K562 (cell line): ENCODE measurements at regions not wholly inside any gene's neighbourhood (a gene's known extent, or its start where the extent isn't known, plus 50 kb on each side); places are given as distances from the start of the nearest gene placed in this dataset.

Experiments
- CREM ChIP-seq: IDR thresholded peaks from 2 replicates; pipeline ENCODE4 v1.6.1; 2014; ENCODE audit warnings: antibody characterized with exemption, low read depth
- EP300 ChIP-seq: IDR thresholded peaks from 2 replicates; pipeline ENCODE4 v1.6.1; 2012; ENCODE audit warnings: low read length, improper control_type of control experiment
- FOXA3 ChIP-seq, 2 experiments: fragments of 450-650 bp in 1 of 2; sonication (generic) in 1 of 2; formaldehyde crosslinking; IDR thresholded peaks in 1 of 2; conservative IDR thresholded peaks in 1 of 2; 2 replicates each; pipeline versions ENCODE4 v1.4.0 to v1.8.0; 2020 to 2022; ENCODE audit warnings: mild to moderate bottlenecking in 2 of 2, missing genetic modification reagents in 1 of 2
- HDAC2 ChIP-seq: fragments of 450-650 bp; IDR thresholded peaks from 2 replicates; pipeline ENCODE4 v1.6.1; 2016; ENCODE audit warnings: mild to moderate bottlenecking
- NFIX ChIP-seq: fragments of 250-450 bp; sonication (Bioruptor Pico); IDR thresholded peaks from 2 replicates; pipeline ENCODE4 v1.4.0; 2020; ENCODE audit warnings: low read depth, mild to moderate bottlenecking, moderate library complexity
- SMC3 ChIP-seq: conservative IDR thresholded peaks from 2 replicates; pipeline ENCODE4 v1.6.1; 2011; ENCODE audit warnings: low read depth, low read length, improper control_type of control experiment; ENCODE audit not compliant: insufficient read depth
- ZNF830 ChIP-seq: fragments of 250-450 bp; sonication (Bioruptor Pico); IDR thresholded peaks from 2 replicates; pipeline ENCODE4 v1.5.0; 2021; ENCODE audit warnings: mild to moderate bottlenecking
- TF ChIP-seq, protein P1 (sequence below): fragments of 250-450 bp; sonication (Bioruptor Pico); IDR thresholded peaks from 2 replicates; pipeline ENCODE4 v1.4.0; 2020; ENCODE audit warnings: mild to moderate bottlenecking, moderate library complexity, borderline replicate concordance
- TF ChIP-seq, protein P2 (sequence below), 3 experiments: IDR thresholded peaks in 2 of 3; conservative IDR thresholded peaks in 1 of 3; 2 replicates each; pipeline ENCODE4 v1.5.1; 2011 to 2012; ENCODE audit warnings: low read length in 3 of 3, mild to moderate bottlenecking in 3 of 3, control low read depth in 2 of 3, improper control_type of control experiment in 1 of 3, inconsistent platforms in 1 of 3, low read depth in 1 of 3, mixed read lengths in 1 of 3, moderate library complexity in 1 of 3; ENCODE audit not compliant: insufficient read depth in 2 of 3

DNA sequence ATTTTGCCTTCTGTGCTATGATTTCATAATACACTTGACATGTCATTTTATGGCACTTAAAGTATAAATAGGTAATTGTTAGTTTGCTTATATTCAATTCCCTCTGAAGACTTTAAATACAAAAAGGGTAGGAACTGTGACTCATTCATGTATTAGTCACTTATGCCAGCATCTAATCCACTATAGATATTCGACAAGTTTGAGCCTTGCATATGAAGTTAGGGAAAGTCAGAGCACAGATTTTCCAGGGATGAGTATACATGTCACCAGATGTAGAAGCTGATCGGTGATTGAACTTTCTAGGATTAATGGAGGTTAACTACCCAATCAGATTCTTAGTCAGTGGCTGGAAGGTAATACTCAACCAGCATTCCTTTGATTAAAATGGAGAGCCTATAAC is 1321.5 kb downstream of the XPNPEP1 start:
- TF ChIP-seq SMC3: no peak
- TF ChIP-seq NFIX (CRISPR knock-in tag): no peak
- no peak for TF ChIP-seq FOXA3 (CRISPR knock-in tag; conservative IDR thresholded peaks at IDR 0.05 in 1 of 2, IDR thresholded peaks at IDR 0.05 in 1 of 2)
- TF ChIP-seq EP300: no peak
- no peak for TF ChIP-seq CREM
- no peak for TF ChIP-seq HDAC2
- TF ChIP-seq, protein P1, sequence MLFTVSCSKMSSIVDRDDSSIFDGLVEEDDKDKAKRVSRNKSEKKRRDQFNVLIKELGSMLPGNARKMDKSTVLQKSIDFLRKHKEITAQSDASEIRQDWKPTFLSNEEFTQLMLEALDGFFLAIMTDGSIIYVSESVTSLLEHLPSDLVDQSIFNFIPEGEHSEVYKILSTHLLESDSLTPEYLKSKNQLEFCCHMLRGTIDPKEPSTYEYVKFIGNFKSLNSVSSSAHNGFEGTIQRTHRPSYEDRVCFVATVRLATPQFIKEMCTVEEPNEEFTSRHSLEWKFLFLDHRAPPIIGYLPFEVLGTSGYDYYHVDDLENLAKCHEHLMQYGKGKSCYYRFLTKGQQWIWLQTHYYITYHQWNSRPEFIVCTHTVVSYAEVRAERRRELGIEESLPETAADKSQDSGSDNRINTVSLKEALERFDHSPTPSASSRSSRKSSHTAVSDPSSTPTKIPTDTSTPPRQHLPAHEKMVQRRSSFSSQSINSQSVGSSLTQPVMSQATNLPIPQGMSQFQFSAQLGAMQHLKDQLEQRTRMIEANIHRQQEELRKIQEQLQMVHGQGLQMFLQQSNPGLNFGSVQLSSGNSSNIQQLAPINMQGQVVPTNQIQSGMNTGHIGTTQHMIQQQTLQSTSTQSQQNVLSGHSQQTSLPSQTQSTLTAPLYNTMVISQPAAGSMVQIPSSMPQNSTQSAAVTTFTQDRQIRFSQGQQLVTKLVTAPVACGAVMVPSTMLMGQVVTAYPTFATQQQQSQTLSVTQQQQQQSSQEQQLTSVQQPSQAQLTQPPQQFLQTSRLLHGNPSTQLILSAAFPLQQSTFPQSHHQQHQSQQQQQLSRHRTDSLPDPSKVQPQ (CRISPR knock-in tag): no peak
- no peak for TF ChIP-seq ZNF830 (CRISPR knock-in tag)
- TF ChIP-seq, protein P2, sequence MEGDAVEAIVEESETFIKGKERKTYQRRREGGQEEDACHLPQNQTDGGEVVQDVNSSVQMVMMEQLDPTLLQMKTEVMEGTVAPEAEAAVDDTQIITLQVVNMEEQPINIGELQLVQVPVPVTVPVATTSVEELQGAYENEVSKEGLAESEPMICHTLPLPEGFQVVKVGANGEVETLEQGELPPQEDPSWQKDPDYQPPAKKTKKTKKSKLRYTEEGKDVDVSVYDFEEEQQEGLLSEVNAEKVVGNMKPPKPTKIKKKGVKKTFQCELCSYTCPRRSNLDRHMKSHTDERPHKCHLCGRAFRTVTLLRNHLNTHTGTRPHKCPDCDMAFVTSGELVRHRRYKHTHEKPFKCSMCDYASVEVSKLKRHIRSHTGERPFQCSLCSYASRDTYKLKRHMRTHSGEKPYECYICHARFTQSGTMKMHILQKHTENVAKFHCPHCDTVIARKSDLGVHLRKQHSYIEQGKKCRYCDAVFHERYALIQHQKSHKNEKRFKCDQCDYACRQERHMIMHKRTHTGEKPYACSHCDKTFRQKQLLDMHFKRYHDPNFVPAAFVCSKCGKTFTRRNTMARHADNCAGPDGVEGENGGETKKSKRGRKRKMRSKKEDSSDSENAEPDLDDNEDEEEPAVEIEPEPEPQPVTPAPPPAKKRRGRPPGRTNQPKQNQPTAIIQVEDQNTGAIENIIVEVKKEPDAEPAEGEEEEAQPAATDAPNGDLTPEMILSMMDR (IDR thresholded peaks at IDR 0.05 in 2 of 3, conservative IDR thresholded peaks at IDR 0.05 in 1 of 3; ENCODE audit: insufficient read depth in 2 of 3, low read depth in 1 of 3, low read length in 3 of 3): no peak
